ENCODE measurements at regions not wholly inside any gene's neighbourhood (a gene's known extent, or its start where the extent isn't known, plus 50 kb on each side); places are given as distances from the start of the nearest gene placed in this dataset.

GRCh38 chr18:78363556-78364387, 615.8 kb upstream of the SALL3 start:
- ATAC-seq: no peak
- TF ChIP-seq CSRNP3 (CRISPR knock-in tag; IDR thresholded peaks at IDR 0.05) (no peak), ARNTL (CRISPR knock-in tag; IDR thresholded peaks at IDR 0.05; ENCODE audit: borderline replicate concordance, low read depth) (no peak), SNAI2 (CRISPR knock-in tag; IDR thresholded peaks at IDR 0.05) (no peak), ESRRG (CRISPR knock-in tag; IDR thresholded peaks at IDR 0.05) (no peak), TCF4 (CRISPR knock-in tag; IDR thresholded peaks at IDR 0.05; ENCODE audit: borderline replicate concordance) (no peak), ISL1 (CRISPR knock-in tag; IDR thresholded peaks at IDR 0.05) (no peak), PATZ1 (CRISPR knock-in tag; IDR thresholded peaks at IDR 0.05; ENCODE audit: borderline replicate concordance) (no peak), CREB5 (CRISPR knock-in tag; IDR thresholded peaks at IDR 0.05; ENCODE audit: low read depth) (no peak), PPARA (CRISPR knock-in tag; IDR thresholded peaks at IDR 0.05; ENCODE audit: borderline replicate concordance) (no peak), POU6F1 (CRISPR knock-in tag; IDR thresholded peaks at IDR 0.05; ENCODE audit: borderline replicate concordance, low read depth) (no peak), OSR1 (CRISPR knock-in tag; IDR thresholded peaks at IDR 0.05) (no peak), ZFP30 (CRISPR knock-in tag; IDR thresholded peaks at IDR 0.05) (no peak), BACH2 (CRISPR knock-in tag; IDR thresholded peaks at IDR 0.05; ENCODE audit: borderline replicate concordance) (no peak), TOX (CRISPR knock-in tag; IDR thresholded peaks at IDR 0.05; ENCODE audit: borderline replicate concordance) (no peak), RARB (CRISPR knock-in tag; IDR thresholded peaks at IDR 0.05) (no peak), CSDC2 (CRISPR knock-in tag; IDR thresholded peaks at IDR 0.05) (no peak), ZNF8 (CRISPR knock-in tag; IDR thresholded peaks at IDR 0.05) (no peak), TSHZ2 (CRISPR knock-in tag; IDR thresholded peaks at IDR 0.05) (no peak), ZNF565 (CRISPR knock-in tag; conservative IDR thresholded peaks at IDR 0.05; ENCODE audit: low read depth) (no peak), GLIS3 (CRISPR knock-in tag; IDR thresholded peaks at IDR 0.05) (no peak)

GRCh38 chr18:78364388-78364960, 615.1 kb upstream of the SALL3 start:
- ATAC-seq: no peak

More at GRCh38 chr18:78364388-78364960, 615.1 kb upstream of the SALL3 start:
- no peak for TF ChIP-seq GLIS3 (CRISPR knock-in tag; IDR thresholded peaks at IDR 0.05)
- no peak for TF ChIP-seq ZNF8 (CRISPR knock-in tag; IDR thresholded peaks at IDR 0.05)
- no peak for TF ChIP-seq ZFP30 (CRISPR knock-in tag; IDR thresholded peaks at IDR 0.05)
- TF ChIP-seq ZNF565 (CRISPR knock-in tag; conservative IDR thresholded peaks at IDR 0.05; ENCODE audit: low read depth): no peak
- TF ChIP-seq TSHZ2 (CRISPR knock-in tag; IDR thresholded peaks at IDR 0.05): no peak
- no peak for TF ChIP-seq OSR1 (CRISPR knock-in tag; IDR thresholded peaks at IDR 0.05)
- TF ChIP-seq ESRRG (CRISPR knock-in tag; IDR thresholded peaks at IDR 0.05): no peak
- no peak for TF ChIP-seq ZC3H10 (CRISPR knock-in tag; IDR thresholded peaks at IDR 0.05)
- no peak for TF ChIP-seq BACH2 (CRISPR knock-in tag; IDR thresholded peaks at IDR 0.05; ENCODE audit: borderline replicate concordance)
- TF ChIP-seq ISL1 (CRISPR knock-in tag; IDR thresholded peaks at IDR 0.05): no peak
- TF ChIP-seq CREB5 (CRISPR knock-in tag; IDR thresholded peaks at IDR 0.05; ENCODE audit: low read depth): no peak
- TF ChIP-seq TCF4 (CRISPR knock-in tag; IDR thresholded peaks at IDR 0.05; ENCODE audit: borderline replicate concordance): no peak
- no peak for TF ChIP-seq ZNF70 (CRISPR knock-in tag; IDR thresholded peaks at IDR 0.05)
- no peak for TF ChIP-seq RARB (CRISPR knock-in tag; IDR thresholded peaks at IDR 0.05)
- no peak for TF ChIP-seq TOX (CRISPR knock-in tag; IDR thresholded peaks at IDR 0.05; ENCODE audit: borderline replicate concordance)
